ENCODE measurements at regions not wholly inside any gene's neighbourhood (a gene's known extent, or its start where the extent isn't known, plus 50 kb on each side); places are given as distances from the start of the nearest gene placed in this dataset.
"Not testable (repeated sequence)": the region's sequence is repeated elsewhere in the genome, so short reads cannot be mapped to it uniquely, and the experiment has no call there.

- DNase-seq (ENCODE audit: low read depth, low spot score): peak; percentile 83
- in situ Hi-C loops (cut with HindIII; ENCODE audit: low pct_unique_long_range_greater_than_20kb, low sequenced_read_pairs): no loop called here
Observed at GRCh38 chr4:92234393-92235176, 69.2 kb upstream of the GRID2 start.

GRCh38 chr4:92235731-92236130 lies 68.0 kb upstream of the GRID2 start:
- in situ Hi-C loops (cut with HindIII; ENCODE audit: low pct_unique_long_range_greater_than_20kb, low sequenced_read_pairs): no loop called here
- no peak for DNase-seq (ENCODE audit: low read depth, low spot score)

GRCh38 chr4:92236877-92237276 lies 66.9 kb upstream of the GRID2 start:
- no peak for DNase-seq (ENCODE audit: low read depth, low spot score)
- in situ Hi-C loops (cut with HindIII; ENCODE audit: low pct_unique_long_range_greater_than_20kb, low sequenced_read_pairs): no loop called here

GRCh38 chr4:92237559-92237958 lies 66.2 kb upstream of the GRID2 start:
- no peak for DNase-seq (ENCODE audit: low read depth, low spot score)
- in situ Hi-C loops (cut with HindIII; ENCODE audit: low pct_unique_long_range_greater_than_20kb, low sequenced_read_pairs): no loop called here

GRCh38 chr4:92241094-92241493 lies 62.7 kb upstream of the GRID2 start:
- no peak for DNase-seq (ENCODE audit: low read depth, low spot score)
- in situ Hi-C loops (cut with HindIII; ENCODE audit: low pct_unique_long_range_greater_than_20kb, low sequenced_read_pairs): no loop called here

- in situ Hi-C loops (cut with HindIII; ENCODE audit: low pct_unique_long_range_greater_than_20kb, low sequenced_read_pairs): no loop called here
- no peak for DNase-seq (ENCODE audit: low read depth, low spot score)
Observed at GRCh38 chr4:92246384-92246783, 57.4 kb upstream of the GRID2 start.

- no peak for DNase-seq (ENCODE audit: low read depth, low spot score)
Observed at GRCh38 chr4:92249541-92249940, 54.2 kb upstream of the GRID2 start.

GRCh38 chr4:92251711-92252110 lies 52.1 kb upstream of the GRID2 start:
- in situ Hi-C loops (cut with HindIII; ENCODE audit: low pct_unique_long_range_greater_than_20kb, low sequenced_read_pairs): no loop called here
- no peak for DNase-seq (ENCODE audit: low read depth, low spot score)

More at GRCh38 chr4:92249541-92249940, 54.2 kb upstream of the GRID2 start:
- in situ Hi-C loops (cut with HindIII; ENCODE audit: low pct_unique_long_range_greater_than_20kb, low sequenced_read_pairs): no loop called here

GRCh38 chr4:92252358-92252757 lies 51.4 kb upstream of the GRID2 start:
- DNase-seq (ENCODE audit: low read depth, low spot score); in situ Hi-C loops (cut with HindIII; ENCODE audit: low pct_unique_long_range_greater_than_20kb, low sequenced_read_pairs): not testable (repeated sequence)

- DNase-seq (ENCODE audit: low read depth, low spot score): no peak
- in situ Hi-C loops (cut with HindIII; ENCODE audit: low pct_unique_long_range_greater_than_20kb, low sequenced_read_pairs): no loop called here
Observed at GRCh38 chr4:92252846-92253245, 50.9 kb upstream of the GRID2 start.

- no peak for DNase-seq (ENCODE audit: low read depth, low spot score)
- in situ Hi-C loops (cut with HindIII; ENCODE audit: low pct_unique_long_range_greater_than_20kb, low sequenced_read_pairs): no loop called here
Observed at GRCh38 chr4:92253550-92253949, 50.2 kb upstream of the GRID2 start.

Small RNA genes lying in the stretch of these regions (small RNA-seq; reads per million reads assigned to genes)
- 0 reads per million in 2 experiments for gene KRT19P6
